NCI-H2029 (cell line): ENCODE measurements at regions not wholly inside any gene's neighbourhood (a gene's known extent, or its start where the extent isn't known, plus 50 kb on each side); places are given as distances from the start of the nearest gene placed in this dataset.

Experiments used
- DNase-seq: peaks from one replicate; lab custom pipeline; 2025; lab: John Stamatoyannopoulos, UW

DNA sequence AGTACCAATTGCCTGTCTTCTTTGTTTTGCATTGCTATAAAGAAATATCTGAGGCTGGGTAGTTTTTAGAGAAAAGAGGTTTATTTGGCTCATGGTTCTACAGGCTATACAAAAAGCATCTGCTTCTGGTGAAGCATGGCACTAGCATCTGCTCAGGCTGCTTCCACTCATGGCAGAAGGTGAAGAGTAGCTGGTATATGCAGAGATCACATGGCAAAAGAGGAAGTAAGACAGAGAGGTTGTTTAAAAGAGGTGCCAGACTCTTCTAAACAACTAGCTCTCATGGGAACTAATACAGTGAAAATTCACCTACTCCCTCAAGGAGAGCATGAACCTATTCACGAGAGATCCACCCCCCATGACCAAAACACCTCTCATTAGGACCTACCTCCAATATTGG is 56.7 kb upstream of the GUCA2B start:
- no peak for DNase-seq

DNA sequence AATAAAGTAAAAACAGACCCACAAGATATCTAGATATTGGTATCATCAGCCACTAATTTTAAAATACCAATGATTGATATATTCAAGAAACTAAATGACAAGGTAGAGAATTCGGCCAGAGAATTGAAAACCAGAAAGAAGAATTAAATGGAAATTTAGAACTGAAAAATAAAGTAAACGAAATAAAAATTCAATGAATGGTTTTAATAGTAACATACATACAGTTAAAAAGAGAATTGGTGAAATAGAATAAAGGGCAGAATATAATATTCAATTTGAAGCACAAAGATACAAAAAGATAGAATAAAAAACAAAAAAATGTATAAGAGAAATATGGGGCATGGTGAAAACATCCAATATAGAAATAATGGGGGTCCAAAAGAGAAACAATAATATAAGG is 64.0 kb upstream of the GUCA2B start:
- DNase-seq, result no peak

DNA sequence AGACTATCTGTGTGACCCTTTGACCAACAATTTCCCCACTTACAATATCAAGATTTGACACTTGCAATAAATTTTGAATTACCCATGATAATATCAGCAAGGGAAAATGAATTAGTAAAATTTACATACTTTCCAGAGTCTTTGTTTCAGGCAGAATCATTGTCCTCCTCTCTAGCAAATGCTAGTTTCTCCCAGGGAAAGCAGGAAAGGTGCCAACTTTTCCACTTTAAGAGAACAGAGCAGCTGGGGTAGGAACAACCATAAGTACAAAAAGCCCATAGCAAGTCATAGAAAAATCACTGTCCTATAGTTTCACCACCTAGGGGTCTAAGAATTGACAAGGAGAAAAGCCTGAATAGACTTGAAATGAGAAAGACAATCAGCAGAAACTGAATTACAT is 67.1 kb upstream of the GUCA2B start:
- no peak for DNase-seq

DNA sequence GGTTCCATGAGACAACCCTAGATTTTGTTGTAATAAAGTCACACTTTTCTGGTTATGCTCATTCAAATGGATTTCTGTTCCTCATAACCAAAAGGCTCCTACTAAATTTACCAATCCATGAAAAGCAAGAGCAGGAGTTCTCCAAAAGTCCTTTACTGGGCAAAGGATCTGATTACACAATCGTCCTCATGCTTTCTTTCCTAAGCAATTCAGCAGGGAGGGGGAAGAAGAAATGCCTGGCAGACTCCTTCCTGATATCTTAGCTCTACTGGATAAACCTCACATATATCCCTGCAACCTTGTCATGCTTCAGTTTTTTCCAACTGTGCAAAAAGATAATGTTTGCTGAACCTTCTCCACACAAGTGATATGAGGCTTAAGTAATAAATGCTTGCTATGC is 67.6 kb upstream of the GUCA2B start:
- no peak for DNase-seq

DNA sequence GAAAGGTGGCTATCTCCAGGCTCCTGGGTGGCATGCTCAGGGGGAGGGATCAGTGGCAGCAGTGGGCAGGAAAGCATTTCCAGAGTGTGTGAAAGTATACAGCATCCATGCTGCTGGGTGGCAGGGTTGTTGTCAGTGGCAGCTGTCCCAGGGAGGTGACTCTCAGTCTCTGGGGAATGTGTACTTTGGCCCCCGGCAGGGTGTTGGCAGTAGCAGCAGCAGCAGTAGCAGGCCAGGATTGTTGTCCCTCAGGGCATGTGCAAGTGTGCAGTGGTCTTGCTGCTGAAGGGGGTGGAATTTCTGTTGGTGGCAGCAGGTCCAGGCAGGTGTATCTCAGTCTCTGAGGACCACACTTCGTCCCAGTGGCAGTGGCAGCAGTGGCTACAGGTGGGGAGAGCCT is 71.7 kb upstream of the GUCA2B start:
- DNase-seq, result peak; percentile 53

DNA sequence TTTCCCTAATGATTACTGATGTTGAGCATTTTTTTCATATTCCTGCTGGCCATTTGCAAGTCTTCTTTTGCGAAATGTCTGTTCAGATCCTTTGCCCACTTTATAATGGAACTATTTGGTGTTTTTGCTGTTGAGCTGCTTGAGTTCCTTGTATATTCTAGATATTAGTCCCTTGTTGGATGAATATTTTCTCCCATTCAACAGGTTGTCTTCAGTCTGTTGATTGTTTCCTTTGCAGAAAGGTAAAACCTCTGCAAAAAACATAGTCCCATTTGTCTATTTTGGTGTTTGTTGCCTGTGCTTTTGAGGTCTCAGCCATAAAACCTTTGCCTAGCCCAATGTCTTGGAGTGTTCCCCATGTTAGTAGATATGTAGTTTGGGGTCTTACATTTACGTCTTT is 78.0 kb upstream of the GUCA2B start:
- DNase-seq, result no peak

DNA sequence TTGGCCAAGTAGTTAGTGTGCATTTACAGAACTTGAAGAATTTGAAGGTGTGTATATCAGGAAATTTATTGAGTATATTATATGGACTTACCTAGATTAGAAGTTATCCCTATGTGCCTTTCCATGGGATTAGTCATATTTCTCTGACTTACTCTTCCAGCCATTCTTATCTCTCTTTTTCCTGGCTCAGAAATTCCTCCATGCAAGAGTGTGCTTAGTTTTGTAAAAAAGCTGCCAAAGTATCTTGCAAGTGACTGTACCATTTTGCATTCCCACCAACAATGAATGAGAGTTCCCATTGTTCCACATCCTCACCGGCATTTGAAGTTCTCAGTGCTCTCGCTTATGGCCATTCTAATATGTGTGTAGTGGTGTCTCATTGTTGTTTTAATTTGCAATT is 82.2 kb upstream of the GUCA2B start:
- DNase-seq, result no peak

DNA sequence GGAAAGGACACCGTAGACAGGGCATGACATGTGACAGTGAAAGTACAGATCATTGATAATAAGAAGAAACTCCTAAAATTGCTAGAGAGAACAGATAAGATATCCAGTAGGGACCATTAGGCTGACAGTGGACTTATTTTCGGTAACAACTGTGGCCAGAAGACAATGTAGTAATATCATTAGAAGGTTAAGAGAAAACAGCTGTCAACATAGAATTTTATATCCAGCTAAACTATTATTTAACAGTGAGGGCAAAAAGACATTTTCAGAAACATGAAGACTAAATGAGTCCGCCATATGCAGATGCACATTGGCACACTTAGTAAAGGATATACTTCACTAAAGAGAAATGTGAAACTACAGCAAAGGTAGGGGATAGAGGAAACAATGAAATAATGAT is 95.4 kb upstream of the GUCA2B start:
- DNase-seq, result no peak

DNA sequence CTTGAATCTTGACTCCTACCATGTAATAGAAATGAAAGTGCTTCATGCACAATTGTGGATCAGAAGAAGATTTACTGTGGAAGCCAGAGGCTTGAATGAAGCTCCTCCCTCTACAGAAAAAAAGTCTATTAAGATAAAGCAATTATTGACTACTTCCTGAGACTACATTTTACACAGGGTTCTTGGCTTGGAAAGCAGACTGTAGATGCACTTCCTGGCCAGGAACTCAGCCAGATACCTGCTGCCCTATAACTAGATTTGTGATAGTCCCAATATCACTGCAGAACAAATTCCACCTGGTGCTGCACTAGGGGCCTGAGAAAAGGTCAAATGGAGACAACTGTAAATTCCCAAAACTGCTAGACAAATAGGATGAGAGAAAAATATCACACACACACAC is 96.8 kb upstream of the GUCA2B start:
- DNase-seq, result no peak

DNA sequence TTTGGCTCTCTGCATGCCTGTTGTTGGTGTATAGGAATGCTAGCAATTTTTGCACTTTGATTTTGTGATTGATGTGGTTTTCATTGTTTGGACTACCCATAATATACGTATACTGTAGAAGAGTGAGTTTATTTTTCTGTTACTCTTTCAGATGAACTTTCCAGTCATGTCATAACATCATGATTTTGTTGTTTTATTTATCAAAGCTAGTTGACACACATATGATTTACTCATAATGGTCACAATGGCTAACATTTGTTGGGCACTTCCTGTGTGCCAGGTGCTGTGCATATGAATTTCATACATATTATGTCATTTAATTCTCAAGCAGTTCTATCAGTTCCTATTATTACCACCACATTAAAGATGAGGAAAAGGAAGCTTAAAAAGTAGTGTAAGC is 98.1 kb upstream of the GUCA2B start:
- DNase-seq, result no peak

DNA sequence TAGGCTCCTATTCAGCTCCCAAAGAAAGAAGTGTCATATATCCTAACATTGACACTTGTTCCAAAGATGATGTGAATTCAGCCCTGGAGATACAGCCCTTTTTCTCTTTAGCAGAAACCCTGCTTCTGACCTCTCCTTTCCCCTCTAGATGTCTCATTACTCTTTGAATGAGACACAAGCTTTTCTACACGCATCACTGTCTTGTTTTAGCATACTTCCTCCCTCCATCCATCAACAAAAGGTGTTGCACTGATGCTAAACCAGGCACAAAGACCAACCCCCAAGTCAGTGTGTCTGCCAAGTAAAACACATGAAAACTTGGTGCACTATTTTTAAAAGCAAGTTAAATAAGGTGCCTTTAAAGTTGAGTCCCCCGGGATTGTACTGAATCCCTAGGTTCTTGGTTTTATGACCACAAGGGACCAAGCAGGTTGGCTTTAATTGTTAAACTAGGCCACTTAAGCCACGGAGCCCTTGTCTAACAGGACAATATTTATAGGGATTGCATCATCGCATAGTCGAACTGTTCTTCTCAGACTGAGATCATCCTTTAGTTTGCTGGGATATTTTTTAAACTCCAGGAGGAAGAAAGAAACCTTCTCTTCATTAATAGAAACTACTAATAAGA is 101.0 kb upstream of the GUCA2B start:
- DNase-seq, result no peak

DNA sequence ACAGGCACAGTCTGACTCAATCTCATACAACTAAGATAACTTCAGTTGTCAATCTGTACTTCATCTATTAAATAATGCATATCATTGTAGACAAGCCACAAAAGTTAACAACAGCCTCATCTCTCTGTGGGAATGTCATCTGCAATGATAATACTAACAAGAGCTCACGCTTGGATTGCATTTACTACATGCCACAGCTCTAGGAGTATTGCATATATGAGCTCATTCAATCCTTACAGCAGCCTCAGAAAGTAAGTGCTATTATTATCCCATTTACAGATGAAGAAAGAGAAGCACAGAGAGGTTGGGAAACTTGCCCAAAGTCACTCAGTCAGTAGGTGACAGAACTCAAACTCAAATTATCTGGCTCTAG is 105.7 kb upstream of the GUCA2B start:
- DNase-seq, result no peak

DNA sequence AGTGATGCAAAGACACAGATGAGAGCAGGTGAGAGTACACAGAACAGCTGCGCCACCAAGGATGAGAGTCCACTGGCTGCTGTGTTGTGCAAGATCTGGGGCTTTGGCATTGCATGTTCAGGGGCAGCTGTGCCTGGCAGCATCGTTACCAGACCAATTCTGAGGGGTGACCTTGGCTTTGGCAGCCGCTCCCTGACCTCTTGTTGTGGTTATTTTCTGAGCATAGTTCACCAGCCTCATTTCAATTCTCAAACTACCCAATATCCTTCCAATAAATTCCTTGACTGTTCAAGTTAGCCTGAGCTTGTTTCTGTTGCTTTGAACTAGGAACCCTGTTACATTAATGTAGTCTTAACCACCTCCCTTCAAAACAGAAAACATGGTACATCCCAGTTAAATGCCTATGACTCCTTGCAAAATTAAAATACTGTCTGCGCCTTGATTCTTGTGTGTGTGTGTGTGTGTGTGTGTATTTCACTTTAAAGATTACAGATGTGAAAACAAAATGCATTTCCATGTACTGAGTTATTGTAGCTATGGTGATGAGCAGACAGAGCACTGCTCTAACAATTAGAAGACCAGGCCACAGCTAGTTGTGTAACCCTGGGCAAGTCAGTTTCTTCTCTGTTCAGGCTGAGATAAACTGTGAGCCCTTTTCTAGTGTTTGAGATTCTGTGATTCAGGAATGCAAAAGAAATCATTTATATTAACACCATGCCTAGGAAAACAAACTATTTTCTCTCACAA is 106.3 kb upstream of the GUCA2B start:
- no peak for DNase-seq

DNA sequence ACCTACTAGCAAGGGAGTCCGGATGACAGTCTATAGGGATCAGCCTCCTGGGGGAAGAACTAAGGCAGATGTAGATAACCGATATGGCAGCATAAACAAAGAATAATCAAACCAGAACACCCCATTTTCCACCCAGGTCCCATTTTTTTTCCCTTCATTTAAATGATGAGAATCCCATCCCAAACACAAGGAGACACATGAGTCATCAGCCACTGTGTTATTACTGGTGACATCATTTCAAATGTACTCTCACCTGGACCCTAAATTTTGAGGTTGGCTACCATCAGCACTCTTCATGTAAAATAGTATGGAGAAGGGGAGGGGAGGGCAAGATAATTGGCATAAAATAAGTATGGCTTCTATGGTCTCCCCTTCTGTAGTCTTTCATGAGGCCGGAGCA is 108.9 kb upstream of the GUCA2B start:
- DNase-seq, result no peak

DNA sequence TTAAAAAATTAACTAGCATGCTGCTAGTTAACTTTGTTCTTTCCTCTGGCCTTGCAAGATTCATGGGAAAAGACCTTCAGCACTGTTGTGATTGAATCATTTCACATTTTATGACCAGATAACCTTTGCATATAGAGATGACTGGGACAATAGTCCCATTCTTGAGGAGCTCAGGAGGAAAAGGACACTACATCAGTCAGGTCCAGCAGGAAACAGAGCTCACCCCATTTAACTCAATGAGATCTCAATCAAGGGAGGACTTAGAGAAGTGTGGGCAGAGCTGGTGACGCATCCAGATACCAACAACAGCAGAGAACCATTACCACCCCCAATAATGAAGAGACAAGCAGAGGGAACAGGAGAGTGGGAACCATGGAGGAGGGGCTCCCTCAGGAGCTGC is 109.4 kb upstream of the GUCA2B start:
- no peak for DNase-seq

DNA sequence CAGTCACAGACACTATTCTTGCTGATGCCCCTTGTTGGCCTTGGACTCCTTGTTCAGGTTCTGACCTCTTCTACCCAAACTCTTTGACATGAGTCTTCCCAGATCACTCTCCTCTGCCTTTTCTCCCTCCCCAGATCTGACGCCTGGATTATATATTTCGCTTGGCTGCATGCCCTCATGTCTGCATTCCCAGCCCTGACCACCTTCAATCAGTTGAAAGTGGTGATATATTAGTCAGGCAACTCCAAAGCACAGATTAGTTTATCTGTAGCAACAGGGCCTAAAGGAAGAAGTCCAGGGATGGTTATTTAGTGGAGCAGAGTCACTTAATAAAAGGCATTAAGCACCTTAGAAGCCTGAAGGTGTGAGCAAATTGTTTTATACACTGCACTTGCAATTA is 110.0 kb upstream of the GUCA2B start:
- no peak for DNase-seq

DNA sequence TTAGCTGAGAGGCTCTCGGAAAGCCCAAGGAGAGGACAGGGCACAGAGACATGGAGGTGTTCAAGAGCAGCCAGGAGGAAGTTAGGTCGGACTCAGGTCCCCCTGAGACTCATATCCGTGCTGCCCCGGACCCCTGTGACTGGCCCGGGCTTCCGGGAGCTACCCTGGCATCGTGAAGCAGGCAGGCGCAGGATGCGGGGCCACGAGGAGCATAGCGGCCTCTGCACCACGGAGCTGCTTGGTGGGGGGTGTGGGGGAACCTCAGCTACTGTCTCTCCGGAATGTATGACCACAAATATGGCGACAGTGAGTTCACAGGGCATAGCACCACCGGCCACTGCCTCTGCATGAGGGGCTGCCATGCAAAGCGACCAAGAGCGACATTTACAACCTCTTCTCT is 112.2 kb upstream of the GUCA2B start:
- no peak for DNase-seq

DNA sequence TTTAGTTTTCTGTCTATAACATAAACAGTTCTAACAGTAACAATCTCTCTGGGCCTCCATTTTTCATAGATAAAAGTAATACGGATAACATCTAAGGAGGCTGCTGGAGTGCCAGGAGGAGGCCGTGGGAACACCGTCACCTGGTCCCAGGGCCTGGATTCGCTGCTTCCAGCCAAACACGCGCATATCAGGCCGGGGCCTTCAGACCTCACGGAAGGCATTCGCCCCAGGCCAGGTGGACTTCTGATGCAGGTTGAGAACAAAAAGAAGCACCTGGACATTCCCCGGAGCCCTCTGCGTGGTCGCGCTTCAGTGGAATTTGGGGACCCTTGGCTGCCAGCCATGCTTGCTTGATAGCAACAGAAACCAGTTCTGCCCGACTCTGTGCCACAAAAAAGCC is 113.1 kb upstream of the GUCA2B start:
- DNase-seq, result no peak

DNA sequence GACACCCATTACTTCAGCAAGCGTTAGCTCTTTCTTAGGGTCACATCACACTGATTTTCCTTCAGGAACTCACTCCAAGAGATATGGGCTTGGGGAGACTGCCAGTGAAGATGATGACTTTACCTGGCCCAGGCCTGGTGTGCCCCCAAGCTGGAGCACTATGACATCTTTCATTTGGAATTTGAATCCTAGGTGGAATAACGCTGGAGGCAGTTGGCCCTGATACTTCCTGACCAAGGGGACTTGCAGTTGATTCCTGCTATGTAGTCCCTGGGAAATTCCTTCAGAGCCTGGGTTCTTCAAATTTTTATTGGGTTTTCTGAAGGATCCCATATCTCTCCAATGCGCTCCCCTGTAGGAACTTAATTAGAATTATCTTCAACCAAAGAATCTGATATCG is 114.9 kb upstream of the GUCA2B start:
- DNase-seq, result no peak

DNA sequence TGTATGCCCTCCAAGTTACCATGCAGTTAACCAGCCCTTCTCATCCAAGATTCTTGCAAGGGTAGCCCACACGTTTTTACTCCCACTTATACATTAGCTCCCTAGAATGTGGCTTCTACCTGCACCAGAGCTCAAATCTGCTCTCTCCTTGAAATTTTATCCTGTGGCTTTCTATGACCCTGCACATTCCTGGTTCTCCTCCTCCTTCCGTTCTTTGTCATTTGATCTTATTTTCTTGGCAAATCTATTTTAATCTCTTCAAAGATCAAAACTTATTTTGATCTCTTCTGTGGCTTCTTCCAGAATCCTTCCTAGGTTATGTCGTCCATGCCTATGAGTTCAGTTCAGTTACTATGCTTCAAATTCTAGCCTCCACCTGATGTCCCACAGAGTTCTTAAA is 115.6 kb upstream of the GUCA2B start:
- no peak for DNase-seq

DNA sequence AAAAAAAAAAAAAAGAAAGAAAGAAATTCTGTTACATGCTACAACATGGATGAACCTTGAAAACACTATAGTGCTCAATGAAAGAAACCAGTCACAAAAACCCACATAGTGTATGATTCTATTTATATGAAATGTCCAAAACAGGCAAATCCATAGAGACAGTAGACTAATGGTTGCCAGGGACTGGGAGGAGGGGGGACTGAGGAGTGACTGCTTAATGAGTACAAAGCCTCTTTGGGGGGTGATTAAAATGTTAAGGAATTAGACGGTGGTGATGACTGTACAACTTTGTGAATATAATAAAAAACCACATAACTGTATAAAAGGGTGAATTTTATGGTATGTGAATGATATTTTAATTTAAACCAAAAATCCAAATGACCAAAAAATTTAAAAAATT is 116.0 kb upstream of the GUCA2B start:
- DNase-seq, result no peak

DNA sequence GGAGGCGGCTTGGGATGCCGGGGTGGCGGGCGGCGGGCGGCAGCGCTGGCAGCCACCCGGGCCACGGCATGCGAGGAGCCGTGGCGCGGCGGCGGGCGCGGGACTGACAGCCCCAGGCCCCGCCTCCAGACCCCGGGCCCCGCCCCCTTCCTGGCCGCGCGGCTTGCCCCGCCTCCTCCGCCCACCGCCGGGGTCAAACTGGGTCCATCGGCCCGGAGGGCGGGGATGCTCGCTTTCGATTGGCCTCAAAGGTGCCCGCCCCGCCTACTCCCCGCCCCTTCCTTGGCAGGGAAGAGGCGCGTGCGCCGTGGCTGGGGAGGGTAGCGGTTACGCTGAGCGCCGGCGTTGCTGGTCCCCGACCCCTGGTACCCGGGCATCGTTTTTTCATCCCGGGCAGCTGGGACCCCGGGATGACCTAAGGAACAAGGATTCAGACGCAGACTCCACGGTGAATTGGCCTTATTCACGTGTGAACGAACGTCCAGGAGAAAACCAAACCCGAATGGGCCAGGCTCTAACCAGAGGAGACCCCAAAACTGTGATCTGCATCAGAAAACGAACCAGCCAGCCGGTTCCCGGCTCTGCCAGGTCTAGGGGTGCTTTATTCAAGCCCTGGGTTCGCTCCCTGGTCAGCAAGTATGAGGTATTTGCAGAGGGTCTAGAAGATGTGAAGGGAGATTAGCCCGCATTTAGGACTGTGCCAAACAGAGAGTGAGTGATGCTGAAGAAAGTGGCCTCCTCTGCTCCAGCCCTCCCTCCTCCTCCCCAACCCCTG is 117.2 kb upstream of the GUCA2B start:
- peak; percentile 100 for DNase-seq

DNA sequence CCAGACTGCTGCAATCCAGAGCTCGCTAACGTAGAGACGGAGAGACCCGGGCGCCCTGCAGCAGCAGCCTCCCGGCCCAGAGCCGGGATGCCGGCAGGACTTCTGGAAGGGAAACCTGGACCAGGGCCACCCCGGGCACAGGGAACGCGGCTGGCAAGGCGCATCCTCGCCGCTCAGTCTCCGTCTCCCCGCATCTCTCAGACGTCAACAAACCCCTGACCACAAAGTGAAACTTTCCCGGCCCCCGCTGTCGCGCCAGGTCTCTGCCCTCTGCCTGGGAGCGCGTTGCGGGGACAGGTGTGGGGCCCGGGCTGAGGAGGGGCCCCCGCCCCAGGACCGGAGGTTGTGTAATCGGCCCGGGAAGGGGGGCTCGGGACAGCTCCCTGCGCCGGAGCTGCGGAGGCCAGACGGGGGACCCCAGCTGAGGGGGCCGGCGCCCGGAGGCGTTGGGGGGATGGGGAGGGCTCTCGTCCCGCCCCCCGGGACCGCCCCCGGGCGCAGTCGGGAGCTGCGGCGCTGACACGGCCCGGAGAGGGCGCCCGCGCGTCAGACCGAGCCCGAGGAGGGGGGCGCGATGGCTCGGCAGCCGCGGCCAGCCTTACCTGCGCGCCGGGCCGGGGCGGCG is 116.6 kb upstream of the HIVEP3 start:
- peak; percentile 95 for DNase-seq
